Ramos (cell line): ENCODE measurements at regions not wholly inside any gene's neighbourhood (a gene's known extent, or its start where the extent isn't known, plus 50 kb on each side); places are given as distances from the start of the nearest gene placed in this dataset.

Source experiments
- in situ Hi-C: fragments of 300-500 bp; cut with MboI; formaldehyde crosslinking; loops from one replicate; pipeline ENCODE4 v1.14.3; 2022; ENCODE audit warnings: low sequenced_read_pairs; ENCODE audit not compliant: unreplicated experiment

GRCh38 chr20:3354247-3354646 lies 53.2 kb downstream of the DNAAF9 start:
- in situ Hi-C loops: no loop called here

GRCh38 chr20:3353646-3354045 lies 53.8 kb downstream of the DNAAF9 start:
- in situ Hi-C loops: no loop called here

- in situ Hi-C loops: no loop called here
Observed at GRCh38 chr20:3352202-3352601, 55.3 kb downstream of the DNAAF9 start.

- in situ Hi-C loops: no loop called here
Observed at GRCh38 chr20:3350422-3350821, 57.0 kb downstream of the DNAAF9 start.

- in situ Hi-C loops: no loop called here
Observed at GRCh38 chr20:3349786-3350185, 57.7 kb downstream of the DNAAF9 start.

GRCh38 chr20:3342766-3343165 lies 64.7 kb downstream of the DNAAF9 start:
- in situ Hi-C loops: no loop called here

- in situ Hi-C loops: no loop called here
Observed at GRCh38 chr20:3340443-3340842, 67.0 kb downstream of the DNAAF9 start.

- in situ Hi-C loops: no loop called here
Observed at GRCh38 chr20:3339571-3339970, 67.9 kb downstream of the DNAAF9 start.

GRCh38 chr20:3339076-3339475 lies 68.4 kb downstream of the DNAAF9 start:
- in situ Hi-C loops: no loop called here

- in situ Hi-C loops: no loop called here
Observed at GRCh38 chr20:3334156-3334943, 73.1 kb downstream of the DNAAF9 start.

GRCh38 chr20:3330046-3330741 lies 77.3 kb downstream of the DNAAF9 start:
- in situ Hi-C loops: no loop called here

- in situ Hi-C loops: no loop called here
Observed at GRCh38 chr20:3328501-3328900, 79.0 kb downstream of the DNAAF9 start.

GRCh38 chr20:3326779-3327521 lies 80.5 kb downstream of the DNAAF9 start:
- in situ Hi-C loops: no loop called here

GRCh38 chr20:3325864-3326263 lies 81.6 kb downstream of the DNAAF9 start:
- in situ Hi-C loops: no loop called here

- in situ Hi-C loops: no loop called here
Observed at GRCh38 chr20:3323398-3323797, 84.1 kb downstream of the DNAAF9 start.

GRCh38 chr20:3318226-3318884 lies 79.4 kb upstream of the SLC4A11 start:
- in situ Hi-C loops: loop anchor here (10.0 kb wide), 1 partner anchor 264 kb away; no protein-coding TSS in a partner anchor

GRCh38 chr20:3316136-3316535 lies 77.1 kb upstream of the SLC4A11 start:
- in situ Hi-C loops: loop anchor here (10.0 kb wide), 1 partner anchor 261 kb away; no protein-coding TSS in a partner anchor

GRCh38 chr20:3315136-3315535 lies 76.1 kb upstream of the SLC4A11 start:
- in situ Hi-C loops: loop anchor here (10.0 kb wide), 1 partner anchor 260 kb away; no protein-coding TSS in a partner anchor

- in situ Hi-C loops: loop anchor here (10.0 kb wide), 1 partner anchor 260 kb away; no protein-coding TSS in a partner anchor
Observed at GRCh38 chr20:3314391-3314790, 75.4 kb upstream of the SLC4A11 start.

- in situ Hi-C loops: loop anchor here (10.0 kb wide), 1 partner anchor 259 kb away; no protein-coding TSS in a partner anchor
Observed at GRCh38 chr20:3313683-3314065, 74.7 kb upstream of the SLC4A11 start.
